ENCODE measurements at regions not wholly inside any gene's neighbourhood (a gene's known extent, or its start where the extent isn't known, plus 50 kb on each side); places are given as distances from the start of the nearest gene placed in this dataset.

DNA sequence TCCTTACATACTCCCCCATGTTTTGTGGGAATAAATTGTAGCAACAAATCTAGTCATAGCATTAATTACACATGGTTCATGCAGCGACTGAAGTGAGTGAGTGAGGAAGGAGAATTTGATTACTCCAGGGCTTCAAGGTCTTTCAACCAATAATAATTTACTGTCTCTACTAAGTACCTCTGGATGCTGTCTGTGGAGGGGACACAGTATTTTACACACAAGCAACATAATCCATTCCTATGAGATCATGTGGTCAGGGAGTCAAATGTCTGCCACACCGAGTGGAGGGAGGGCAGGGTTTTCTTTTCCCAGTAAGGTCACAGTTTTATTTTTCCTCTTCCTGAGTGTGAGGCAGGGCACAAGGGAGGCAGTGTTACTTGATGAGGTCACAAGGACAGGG is 334.7 kb upstream of the CELF4 start:
- TF ChIP-seq, protein P1, sequence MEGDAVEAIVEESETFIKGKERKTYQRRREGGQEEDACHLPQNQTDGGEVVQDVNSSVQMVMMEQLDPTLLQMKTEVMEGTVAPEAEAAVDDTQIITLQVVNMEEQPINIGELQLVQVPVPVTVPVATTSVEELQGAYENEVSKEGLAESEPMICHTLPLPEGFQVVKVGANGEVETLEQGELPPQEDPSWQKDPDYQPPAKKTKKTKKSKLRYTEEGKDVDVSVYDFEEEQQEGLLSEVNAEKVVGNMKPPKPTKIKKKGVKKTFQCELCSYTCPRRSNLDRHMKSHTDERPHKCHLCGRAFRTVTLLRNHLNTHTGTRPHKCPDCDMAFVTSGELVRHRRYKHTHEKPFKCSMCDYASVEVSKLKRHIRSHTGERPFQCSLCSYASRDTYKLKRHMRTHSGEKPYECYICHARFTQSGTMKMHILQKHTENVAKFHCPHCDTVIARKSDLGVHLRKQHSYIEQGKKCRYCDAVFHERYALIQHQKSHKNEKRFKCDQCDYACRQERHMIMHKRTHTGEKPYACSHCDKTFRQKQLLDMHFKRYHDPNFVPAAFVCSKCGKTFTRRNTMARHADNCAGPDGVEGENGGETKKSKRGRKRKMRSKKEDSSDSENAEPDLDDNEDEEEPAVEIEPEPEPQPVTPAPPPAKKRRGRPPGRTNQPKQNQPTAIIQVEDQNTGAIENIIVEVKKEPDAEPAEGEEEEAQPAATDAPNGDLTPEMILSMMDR (IDR thresholded peaks at IDR 0.05; ENCODE audit: low read depth, low read length), result no peak

DNA sequence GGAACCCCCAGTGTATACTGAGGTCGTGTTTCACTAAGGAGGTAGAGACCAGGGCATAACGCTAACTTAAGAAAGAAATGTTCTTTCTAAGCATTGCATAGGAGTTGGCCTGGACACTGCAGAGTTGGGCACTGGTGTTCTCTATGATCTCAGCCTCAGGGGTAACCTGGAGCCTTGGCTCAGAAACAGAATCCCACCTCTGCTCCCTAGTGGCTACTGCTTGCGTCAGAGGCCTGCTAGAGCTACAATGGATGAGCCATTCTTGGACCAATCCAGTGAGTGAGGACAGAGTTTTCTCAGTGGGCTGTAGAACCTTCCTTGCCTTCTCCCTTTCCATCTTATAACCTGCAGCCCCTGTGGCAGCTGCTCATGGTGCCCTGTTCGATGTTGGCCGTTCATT is 324.4 kb upstream of the CELF4 start:
- TF ChIP-seq, protein P1 (IDR thresholded peaks at IDR 0.05; ENCODE audit: low read depth, low read length), result no peak
- DNase-seq (ENCODE audit: low read depth in 2 of 2), result no peak

More for the DNA sequence above, 334.7 kb upstream of the CELF4 start:
- no peak for DNase-seq (ENCODE audit: low read depth in 2 of 2)
- H3K4me3 ChIP-seq (replicated peaks in 1 of 2; ENCODE audit: low read depth in 2 of 2, low read length in 2 of 2), result no peak overlapping the region

DNA sequence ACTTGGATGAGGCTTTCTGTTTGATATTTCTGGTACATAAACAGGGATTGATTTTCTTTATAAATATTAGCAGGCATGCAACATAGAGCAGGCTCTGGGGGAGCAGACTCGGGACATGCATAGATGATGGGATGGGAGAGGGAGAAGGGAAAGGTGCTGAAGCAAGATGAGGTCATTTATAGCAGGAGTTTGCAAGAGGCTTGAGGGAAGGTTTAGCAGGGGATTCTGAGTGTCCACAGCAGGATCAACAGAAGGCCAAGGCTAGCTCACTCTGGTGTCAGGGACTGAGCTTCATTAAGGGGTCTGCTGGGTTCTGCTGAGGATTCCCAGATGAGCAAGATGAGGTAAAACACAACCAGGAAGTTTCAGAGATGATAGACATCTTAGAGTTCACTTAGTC is 309.1 kb upstream of the CELF4 start:
- DNase-seq (ENCODE audit: low read depth in 2 of 2), result no peak
- no peak overlapping the region for H3K4me3 ChIP-seq (replicated peaks in 1 of 2; ENCODE audit: low read depth in 2 of 2, low read length in 2 of 2)
- TF ChIP-seq, protein P1 (IDR thresholded peaks at IDR 0.05; ENCODE audit: low read depth, low read length), result no peak

More for the DNA sequence above, 324.4 kb upstream of the CELF4 start:
- no peak overlapping the region for H3K4me3 ChIP-seq (replicated peaks in 1 of 2; ENCODE audit: low read depth in 2 of 2, low read length in 2 of 2)

DNA sequence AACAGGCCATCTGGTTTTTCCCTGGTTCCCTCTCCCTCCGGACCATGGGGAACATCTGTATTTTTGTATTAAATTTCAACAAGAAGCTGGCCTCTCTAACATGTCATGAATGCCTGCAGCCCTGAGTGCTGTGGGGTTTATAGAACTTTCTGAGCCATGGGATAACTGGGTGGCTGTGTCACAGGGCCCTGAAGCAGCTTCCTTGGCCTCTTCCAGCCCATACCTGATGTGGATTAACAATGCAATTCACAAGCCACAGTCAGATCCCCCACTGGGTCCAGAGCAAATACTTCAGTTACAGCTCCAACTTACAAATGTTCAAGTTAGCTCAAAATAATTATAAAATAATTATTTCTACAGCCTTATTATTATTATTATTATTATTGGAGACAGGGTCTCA is 307.8 kb upstream of the CELF4 start:
- TF ChIP-seq, protein P1 (IDR thresholded peaks at IDR 0.05; ENCODE audit: low read depth, low read length), result no peak
- no peak for DNase-seq (ENCODE audit: low read depth in 2 of 2)
- H3K4me3 ChIP-seq (replicated peaks in 1 of 2; ENCODE audit: low read depth in 2 of 2, low read length in 2 of 2), result no peak overlapping the region

DNA sequence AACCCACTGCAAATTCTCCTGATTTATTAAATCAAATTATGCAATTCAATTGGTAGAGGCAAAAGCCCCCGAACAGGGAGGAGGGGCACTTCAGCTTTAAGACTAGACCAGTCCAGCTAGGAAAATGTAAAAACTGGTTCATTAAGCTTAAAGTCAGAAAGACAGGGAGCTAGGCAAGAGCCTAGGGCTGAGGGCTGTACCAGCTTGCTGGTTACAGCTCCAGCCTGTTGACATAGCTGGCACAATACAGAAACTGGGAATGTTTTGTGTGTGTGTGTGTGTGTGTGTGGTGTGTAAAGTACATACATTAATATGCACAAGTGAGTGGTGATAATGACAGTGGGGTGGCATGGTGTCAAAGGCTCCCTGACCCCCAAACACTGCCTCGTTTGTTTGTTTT is 307.0 kb upstream of the CELF4 start:
- no peak overlapping the region for H3K4me3 ChIP-seq (replicated peaks in 1 of 2; ENCODE audit: low read depth in 2 of 2, low read length in 2 of 2)
- DNase-seq (ENCODE audit: low read depth in 2 of 2), result no peak
- TF ChIP-seq, protein P1 (IDR thresholded peaks at IDR 0.05; ENCODE audit: low read depth, low read length), result no peak

DNA sequence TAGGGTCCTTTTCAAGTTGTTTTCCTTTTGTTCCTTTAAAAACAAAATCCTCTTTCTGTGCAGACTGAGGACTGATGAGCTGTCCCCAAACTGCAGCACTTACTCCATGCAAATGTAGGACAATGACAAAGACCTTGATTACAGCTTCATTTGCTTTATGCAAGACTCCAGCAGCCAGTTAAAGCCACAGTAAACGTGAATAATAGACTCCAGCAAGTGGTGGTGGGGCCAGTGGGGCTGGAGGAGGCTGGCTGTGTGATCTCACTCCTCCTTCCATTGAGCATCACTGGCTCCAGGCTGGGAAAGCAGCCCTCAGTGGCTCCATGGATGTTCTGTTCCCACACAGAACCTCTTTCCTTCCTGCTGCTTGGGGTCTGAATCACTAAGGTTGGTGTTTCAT is 306.0 kb upstream of the CELF4 start:
- no peak for DNase-seq (ENCODE audit: low read depth in 2 of 2)
- H3K4me3 ChIP-seq (replicated peaks in 1 of 2; ENCODE audit: low read depth in 2 of 2, low read length in 2 of 2), result no peak overlapping the region
- TF ChIP-seq, protein P1 (IDR thresholded peaks at IDR 0.05; ENCODE audit: low read depth, low read length), result no peak

DNA sequence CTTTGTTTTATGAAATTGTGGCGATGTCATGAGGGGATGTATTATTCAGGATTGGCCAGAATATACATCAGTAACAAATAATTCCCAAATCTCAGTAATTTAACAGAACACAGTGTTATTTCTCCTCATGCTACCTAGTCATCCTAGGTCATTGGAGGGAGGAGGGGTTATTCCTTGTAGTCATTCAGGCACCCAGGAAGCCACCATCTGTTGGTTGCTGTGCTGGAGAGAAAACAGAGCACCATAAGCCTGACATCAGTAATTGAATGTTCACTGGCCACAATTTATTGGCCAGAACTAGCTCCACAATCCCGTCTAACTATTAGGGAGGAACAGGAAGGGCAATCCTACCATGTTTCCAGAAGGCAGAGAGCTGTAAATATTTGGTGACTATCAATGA is 303.5 kb upstream of the CELF4 start:
- TF ChIP-seq, protein P1 (IDR thresholded peaks at IDR 0.05; ENCODE audit: low read depth, low read length), result no peak
- no peak for DNase-seq (ENCODE audit: low read depth in 2 of 2)
- no peak overlapping the region for H3K4me3 ChIP-seq (replicated peaks in 1 of 2; ENCODE audit: low read depth in 2 of 2, low read length in 2 of 2)
